ENCODE measurements at regions not wholly inside any gene's neighbourhood (a gene's known extent, or its start where the extent isn't known, plus 50 kb on each side); places are given as distances from the start of the nearest gene placed in this dataset.

- no TSS peak for BruUV-seq (replicated peaks)
- H2AFZ ChIP-seq (ENCODE audit: low read length): no peak overlapping the region
- peak; percentile 82 for FAIRE-seq
Measured at GRCh38 chr7:81499262-81500116, 270.4 kb downstream of the HGF start.

More at GRCh38 chr7:81499262-81500116, 270.4 kb downstream of the HGF start:
- TF ChIP-seq CTCF (CRISPR knock-in tag; IDR thresholded peaks at IDR 0.05): peak; percentile 78
- TF ChIP-seq ZNF12 (CRISPR knock-in tag; IDR thresholded peaks at IDR 0.05): no peak
- TF ChIP-seq ZNF460 (CRISPR knock-in tag; IDR thresholded peaks at IDR 0.05; ENCODE audit: borderline replicate concordance): no peak
- peak; percentile 81 for TF ChIP-seq STAG1 (CRISPR knock-in tag; IDR thresholded peaks at IDR 0.05)
- TF ChIP-seq CHD4 (IDR thresholded peaks at IDR 0.05; ENCODE audit: borderline replicate concordance, low read length): no peak
- peak; percentile 35; the same call in 1 of the 2 replicates for TF ChIP-seq RAD21 (CRISPR knock-in tag; IDR thresholded peaks at IDR 0.05)
- peak; percentile 64 for TF ChIP-seq SMC3 (IDR thresholded peaks at IDR 0.05; ENCODE audit: low read length)
- peak; percentile 38; the same call in 1 of the 2 replicates for TF ChIP-seq NFE2L2 (IDR thresholded peaks at IDR 0.05; ENCODE audit: low read length)
- DNase-seq (ENCODE audit: low spot score) (peak; percentile 63), ATAC-seq (peak; percentile 87)
- Histone ChIP-seq H3K4me1 (ENCODE audit: insufficient read depth, low read length) (no peaks in the 10 kb centered on the region), H3K9me3 (ENCODE audit: low read length) (no peaks in the 10 kb centered on the region), H4K20me1 (ENCODE audit: insufficient read depth, low read length) (no peaks in the 10 kb centered on the region), H3K4me2 (ENCODE audit: low read depth, low read length) (no peak overlapping the region), H3K9ac (ENCODE audit: insufficient read depth, low read depth, low read length) (no peak overlapping the region), H3K4me3 (replicated peaks in 1 of 3; ENCODE audit: insufficient read depth in 1 of 3, low read depth in 2 of 3, low read length in 3 of 3) (no peak overlapping the region), H3K27me3 (ENCODE audit: control insufficient read depth in 1 of 2, insufficient read depth in 2 of 2, low read length in 2 of 2) (no peaks in the 10 kb centered on the region), H3K36me3 (replicated peaks in 1 of 2; ENCODE audit: control insufficient read depth in 1 of 2, insufficient read depth in 2 of 2, low read length in 2 of 2) (no peaks in the 10 kb centered on the region), H3K79me2 (ENCODE audit: insufficient read depth, low read length) (no peaks in the 10 kb centered on the region), H3K27ac (ENCODE audit: extremely low read length, insufficient read depth, low read length) (no peak overlapping the region)
- in situ Hi-C loops (cut with HindIII; ENCODE audit: extremely low pct_ligation_motif_present, low pct_unique_long_range_greater_than_20kb): loop anchor here (5.0 to 25.0 kb wide), 3 partner anchors 458 to 1238 kb away; no protein-coding TSS in a partner anchor
- ChIA-PET CTCF (ENCODE audit: low intra/inter-chr PET ratio, low total read pairs) (interaction anchor here (1.0 to 1.8 kb wide), 5 partner anchors 217 to 1073 kb away, joined by 3 to 10 read pairs (median 6); no protein-coding TSS in a partner anchor), POLR2A (no interaction called here)
- intact Hi-C loops (cut with micrococcal nuclease; ENCODE audit: unreplicated experiment): loop anchor here (1.0 to 10.0 kb wide), 5 partner anchors 278 to 1228 kb away; no protein-coding TSS in a partner anchor
- 3% methylated on average over 4 of the region's 4 CpGs for WGBS (ENCODE audit: low lambda C conversion rate)

All from HepG2 (cell line).